ENCODE measurements at regions not wholly inside any gene's neighbourhood (a gene's known extent, or its start where the extent isn't known, plus 50 kb on each side); places are given as distances from the start of the nearest gene placed in this dataset.

- TF ChIP-seq ARID4B (CRISPR knock-in tag; IDR thresholded peaks at IDR 0.05) (peak; percentile 46; the same call in 1 of the 2 replicates), SRSF9 (IDR thresholded peaks at IDR 0.05; ENCODE audit: borderline replicate concordance, low read depth, low read length) (no peak), PHF8 (IDR thresholded peaks at IDR 0.05; ENCODE audit: borderline replicate concordance, low read length) (0 out of 2 replicates have a peak, but pooled peaks have one; percentile 8), TAF1 (IDR thresholded peaks at IDR 0.05; ENCODE audit: control insufficient read depth, extremely low read depth, insufficient read depth, low read length, severe bottlenecking) (no peak), CBX3 (IDR thresholded peaks at IDR 0.05; ENCODE audit: borderline replicate concordance in 1 of 2, low read length in 2 of 2) (peak in 1 of 2 experiments; percentile 34; a peak in 1 of 3 replicates), PKNOX1 (IDR thresholded peaks at IDR 0.05) (peak; percentile 97), PML (IDR thresholded peaks at IDR 0.05; ENCODE audit: low read length) (no peak), MTA3 (IDR thresholded peaks at IDR 0.05; ENCODE audit: borderline replicate concordance) (0 out of 2 replicates have a peak, but pooled peaks have one; percentile 28), ETV1 (tag; conservative IDR thresholded peaks at IDR 0.05; ENCODE audit: low read depth) (peak; percentile 56; the same call in 1 of the 2 replicates), POLR2G (IDR thresholded peaks at IDR 0.05; ENCODE audit: low read depth, low read length) (peak; percentile 39; the same call in 1 of the 2 replicates), ZNF76 (CRISPR knock-in tag; IDR thresholded peaks at IDR 0.05; ENCODE audit: borderline replicate concordance) (0 out of 2 replicates have a peak, but pooled peaks have one; percentile 59), TSHZ1 (CRISPR knock-in tag; IDR thresholded peaks at IDR 0.05) (no peak)
- TF ChIP-seq, protein P1, sequence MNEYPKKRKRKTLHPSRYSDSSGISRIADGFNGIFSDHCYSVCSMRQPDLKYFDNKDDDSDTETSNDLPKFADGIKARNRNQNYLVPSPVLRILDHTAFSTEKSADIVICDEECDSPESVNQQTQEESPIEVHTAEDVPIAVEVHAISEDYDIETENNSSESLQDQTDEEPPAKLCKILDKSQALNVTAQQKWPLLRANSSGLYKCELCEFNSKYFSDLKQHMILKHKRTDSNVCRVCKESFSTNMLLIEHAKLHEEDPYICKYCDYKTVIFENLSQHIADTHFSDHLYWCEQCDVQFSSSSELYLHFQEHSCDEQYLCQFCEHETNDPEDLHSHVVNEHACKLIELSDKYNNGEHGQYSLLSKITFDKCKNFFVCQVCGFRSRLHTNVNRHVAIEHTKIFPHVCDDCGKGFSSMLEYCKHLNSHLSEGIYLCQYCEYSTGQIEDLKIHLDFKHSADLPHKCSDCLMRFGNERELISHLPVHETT (CRISPR knock-in tag; conservative IDR thresholded peaks at IDR 0.05 in 1 of 2, IDR thresholded peaks at IDR 0.05 in 1 of 2): peak in 1 of 2 experiments; percentile 35; a peak in 1 of 4 replicates
Observed at GRCh38 chr17:77372444-77373298, 231.9 kb downstream of the SEC14L1 start (continued).
